Activated B cell treated with CpG ODN at 0.5 μM for 24 hours (primary cell): ENCODE measurements at regions not wholly inside any gene's neighbourhood (a gene's known extent, or its start where the extent isn't known, plus 50 kb on each side); places are given as distances from the start of the nearest gene placed in this dataset.

Experiments
- ATAC-seq: fragments of 200-7000 bp; cut with Tn5 transposase; one replicate; pipeline ENCODE4 v1.10.0; 2021; ENCODE audit warnings: low read depth, mild to moderate bottlenecking, moderate library complexity
- CTCF ChIA-PET: fragments of 350-600 bp; sonication (Branson Sonifier 250); formaldehyde crosslinking; loops from one replicate; lab custom pipeline; 2021; ENCODE audit warnings: antibody characterized with exemption; lab: Charles Lee
- POLR2A ChIA-PET: fragments of 350-600 bp; sonication (Branson Sonifier 250); formaldehyde crosslinking; loops from one replicate; lab custom pipeline; 2021; ENCODE audit warnings: antibody characterized with exemption; lab: Charles Lee
- DNase-seq: peaks from one replicate; pipeline ENCODE4 v3.0.0; 2022
- H3K27ac Mint-ChIP-seq: one replicate; pipeline ENCODE4 v1.8.0; 2020; ENCODE audit warnings: mixed read lengths
- H3K27me3 Mint-ChIP-seq: one replicate; pipeline ENCODE4 v1.8.0; 2021; ENCODE audit warnings: mixed read lengths
- H3K36me3 Mint-ChIP-seq: one replicate; pipeline ENCODE4 v1.8.0; 2021; ENCODE audit warnings: low read depth, mixed read lengths
- H3K4me1 Mint-ChIP-seq: one replicate; pipeline ENCODE4 v1.8.0; 2021; ENCODE audit warnings: mixed read lengths
- H3K4me3 Mint-ChIP-seq: one replicate; pipeline ENCODE4 v1.8.0; 2020; ENCODE audit warnings: mild to moderate bottlenecking, mixed read lengths
- H3K9me3 Mint-ChIP-seq: one replicate; pipeline ENCODE4 v1.8.0; 2020; ENCODE audit warnings: mixed read lengths
- CTCF ChIP-seq: fragments of 200-600 bp; IDR thresholded peaks from one replicate; pipeline ENCODE4 v1.8.0; 2022; ENCODE audit warnings: antibody characterized with exemption, mild to moderate bottlenecking
- intact Hi-C: fragments of 100-400 bp; cut with micrococcal nuclease; formaldehyde crosslinking; loops from one replicate; pipeline ENCODE4 v1.15.1; 2024

GRCh38 chr7:20513897-20514296, 101.6 kb upstream of the ABCB5 start:
- no peaks in the 10 kb centered on the region for H3K9me3 Mint-ChIP-seq
- H3K27me3 Mint-ChIP-seq: peaks cover 1% of the 10 kb centered on the region
- no peak overlapping the region for H3K4me3 Mint-ChIP-seq
- ChIA-PET POLR2A (no interaction called here), CTCF (no interaction called here)
- no peaks in the 10 kb centered on the region for H3K4me1 Mint-ChIP-seq
- DNase-seq: no peak
- no peak overlapping the region for H3K27ac Mint-ChIP-seq
- no peaks in the 10 kb centered on the region for H3K36me3 Mint-ChIP-seq
- TF ChIP-seq CTCF: no peak
- intact Hi-C loops: no loop called here
- ATAC-seq: no peak

GRCh38 chr7:20514364-20514763, 101.1 kb upstream of the ABCB5 start:
- intact Hi-C loops: no loop called here
- no peaks in the 10 kb centered on the region for H3K4me1 Mint-ChIP-seq
- no peak for DNase-seq
- ChIA-PET POLR2A (no interaction called here), CTCF (no interaction called here)
- H3K9me3 Mint-ChIP-seq: no peaks in the 10 kb centered on the region
- no peak overlapping the region for H3K27ac Mint-ChIP-seq
- H3K4me3 Mint-ChIP-seq: no peak overlapping the region
- no peak for ATAC-seq
- H3K36me3 Mint-ChIP-seq: no peaks in the 10 kb centered on the region
- peaks cover 1% of the 10 kb centered on the region for H3K27me3 Mint-ChIP-seq
- no peak for TF ChIP-seq CTCF

GRCh38 chr7:20519645-20520044, 95.8 kb upstream of the ABCB5 start:
- TF ChIP-seq CTCF: no peak
- DNase-seq (no peak), ATAC-seq (no peak)
- intact Hi-C loops: no loop called here
- H3K27ac Mint-ChIP-seq: no peak overlapping the region
- H3K36me3 Mint-ChIP-seq: no peaks in the 10 kb centered on the region
- no peaks in the 10 kb centered on the region for H3K4me1 Mint-ChIP-seq
- CTCF ChIA-PET: no interaction called here
- no peak overlapping the region for H3K4me3 Mint-ChIP-seq
- POLR2A ChIA-PET: no interaction called here
- H3K27me3 Mint-ChIP-seq: peaks cover 1% of the 10 kb centered on the region
- H3K9me3 Mint-ChIP-seq: peaks cover 4% of the 10 kb centered on the region

GRCh38 chr7:20520530-20520929, 94.9 kb upstream of the ABCB5 start:
- no peaks in the 10 kb centered on the region for H3K36me3 Mint-ChIP-seq
- no peak for TF ChIP-seq CTCF
- H3K4me1 Mint-ChIP-seq: no peaks in the 10 kb centered on the region
- H3K27me3 Mint-ChIP-seq: peaks cover 1% of the 10 kb centered on the region
- DNase-seq (no peak), ATAC-seq (no peak)
- POLR2A ChIA-PET: no interaction called here
- intact Hi-C loops: no loop called here
- no peak overlapping the region for H3K27ac Mint-ChIP-seq
- peaks cover 4% of the 10 kb centered on the region for H3K9me3 Mint-ChIP-seq
- CTCF ChIA-PET: no interaction called here
- no peak overlapping the region for H3K4me3 Mint-ChIP-seq

- no peaks in the 10 kb centered on the region for H3K36me3 Mint-ChIP-seq
- POLR2A ChIA-PET: no interaction called here
- H3K27ac Mint-ChIP-seq: no peak overlapping the region
- ATAC-seq: no peak
- peaks cover 1% of the 10 kb centered on the region for H3K27me3 Mint-ChIP-seq
- no peak for TF ChIP-seq CTCF
- no peak for DNase-seq
- intact Hi-C loops: no loop called here
- H3K9me3 Mint-ChIP-seq: peaks cover 4% of the 10 kb centered on the region
- H3K4me3 Mint-ChIP-seq: no peak overlapping the region
- no peaks in the 10 kb centered on the region for H3K4me1 Mint-ChIP-seq
- CTCF ChIA-PET: no interaction called here
These were observed 94.2 kb upstream of the ABCB5 start for GRCh38 chr7:20521243-20521642.
